Osteoblast (primary cell): ENCODE measurements at regions not wholly inside any gene's neighbourhood (a gene's known extent, or its start where the extent isn't known, plus 50 kb on each side); places are given as distances from the start of the nearest gene placed in this dataset.

Source experiments
- DNase-seq: peaks from one replicate; pipeline ENCODE4 v3.0.0; 2011; ENCODE audit warnings: low spot score, mixed read lengths; ENCODE audit not compliant: insufficient read length; ENCODE audit errors: missing footprints
- H2AFZ ChIP-seq: 2 replicates; pipeline ENCODE4 v1.6.0; 2011; ENCODE audit warnings: mild to moderate bottlenecking, low read length
- H3K27ac ChIP-seq: 2 replicates; pipeline ENCODE4 v1.5.1; 2011; ENCODE audit warnings: mild to moderate bottlenecking, low read depth, low read length, moderate library complexity
- H3K27me3 ChIP-seq: 2 replicates; pipeline ENCODE4 v1.6.0; 2012; ENCODE audit warnings: mild to moderate bottlenecking, control low read depth, inconsistent platforms, low read length, moderate library complexity; ENCODE audit not compliant: insufficient read depth
- H3K36me3 ChIP-seq: 2 replicates; pipeline ENCODE4 v1.5.1; 2011; ENCODE audit warnings: mild to moderate bottlenecking, low read length, control low read depth, moderate library complexity; ENCODE audit not compliant: insufficient read depth
- H3K4me1 ChIP-seq: 2 replicates; pipeline ENCODE4 v1.5.1; 2011; ENCODE audit warnings: mild to moderate bottlenecking, low read length, control low read depth, moderate library complexity; ENCODE audit not compliant: insufficient read depth
- H3K4me2 ChIP-seq: 2 replicates; pipeline ENCODE4 v1.6.0; 2011; ENCODE audit warnings: mild to moderate bottlenecking, low read length; ENCODE audit not compliant: insufficient read depth
- H3K4me3 ChIP-seq: fragments of 200-600 bp; sonication (generic); 3 replicates; pipeline ENCODE4 v1.5.1; 2012; ENCODE audit warnings: mild to moderate bottlenecking, low read length, inconsistent platforms; ENCODE audit not compliant: insufficient read depth
- H3K79me2 ChIP-seq: 2 replicates; pipeline ENCODE4 v1.6.0; 2012; ENCODE audit warnings: mild to moderate bottlenecking, low read length, control low read depth, inconsistent platforms; ENCODE audit not compliant: insufficient read depth
- H3K9me3 ChIP-seq: 2 replicates; pipeline ENCODE4 v1.5.1; 2011; ENCODE audit warnings: low read depth, low read length, control low read depth
- H4K20me1 ChIP-seq: 2 replicates; pipeline ENCODE4 v1.6.0; 2012; ENCODE audit warnings: mild to moderate bottlenecking, low read length, control low read depth; ENCODE audit not compliant: insufficient read depth
- CTCF ChIP-seq: IDR thresholded peaks from 2 replicates; pipeline ENCODE4 v1.5.1; 2011; ENCODE audit warnings: mild to moderate bottlenecking, low read depth, low read length, moderate library complexity; ENCODE audit errors: extremely low read depth

GRCh38 chr5:142439207-142439860 lies 114.5 kb upstream of the SPRY4 start:
- TF ChIP-seq CTCF, result no peak
- H2AFZ ChIP-seq, result no peak overlapping the region
- no peaks in the 10 kb centered on the region for H4K20me1 ChIP-seq
- H3K27ac ChIP-seq, result no peak overlapping the region
- H3K4me1 ChIP-seq, result peaks cover under 1% of the 10 kb centered on the region
- no peak overlapping the region for H3K4me3 ChIP-seq
- H3K79me2 ChIP-seq, result no peaks in the 10 kb centered on the region
- H3K36me3 ChIP-seq, result no peaks in the 10 kb centered on the region
- H3K9me3 ChIP-seq, result no peaks in the 10 kb centered on the region
- no peak for DNase-seq
- no peak overlapping the region for H3K4me2 ChIP-seq
- H3K27me3 ChIP-seq, result no peaks in the 10 kb centered on the region

- no peak for TF ChIP-seq CTCF
- H3K79me2 ChIP-seq, result no peaks in the 10 kb centered on the region
- H3K27me3 ChIP-seq, result no peaks in the 10 kb centered on the region
- H3K4me3 ChIP-seq, result no peak overlapping the region
- H3K36me3 ChIP-seq, result no peaks in the 10 kb centered on the region
- H3K9me3 ChIP-seq, result no peaks in the 10 kb centered on the region
- H3K4me1 ChIP-seq, result peaks cover 8% of the 10 kb centered on the region
- no peak overlapping the region for H3K27ac ChIP-seq
- no peak for DNase-seq
- H4K20me1 ChIP-seq, result no peaks in the 10 kb centered on the region
- no peak overlapping the region for H2AFZ ChIP-seq
- H3K4me2 ChIP-seq, result no peak overlapping the region
Observed at GRCh38 chr5:142438573-142438972, 113.8 kb upstream of the SPRY4 start.

GRCh38 chr5:142437563-142437962 lies 112.7 kb upstream of the SPRY4 start:
- no peak overlapping the region for H3K4me2 ChIP-seq
- no peaks in the 10 kb centered on the region for H3K9me3 ChIP-seq
- no peak for TF ChIP-seq CTCF
- H3K4me1 ChIP-seq, result peaks cover 11% of the 10 kb centered on the region
- no peak overlapping the region for H3K4me3 ChIP-seq
- no peaks in the 10 kb centered on the region for H4K20me1 ChIP-seq
- no peak overlapping the region for H3K27ac ChIP-seq
- H3K36me3 ChIP-seq, result no peaks in the 10 kb centered on the region
- DNase-seq, result no peak
- no peaks in the 10 kb centered on the region for H3K79me2 ChIP-seq
- H2AFZ ChIP-seq, result no peak overlapping the region
- no peaks in the 10 kb centered on the region for H3K27me3 ChIP-seq

GRCh38 chr5:142435410-142436115 lies 110.7 kb upstream of the SPRY4 start:
- no peak overlapping the region for H3K27ac ChIP-seq
- H3K27me3 ChIP-seq, result no peaks in the 10 kb centered on the region
- no peak overlapping the region for H3K4me2 ChIP-seq
- DNase-seq, result no peak
- no peaks in the 10 kb centered on the region for H4K20me1 ChIP-seq
- H3K4me1 ChIP-seq, result peaks cover 11% of the 10 kb centered on the region
- no peaks in the 10 kb centered on the region for H3K9me3 ChIP-seq
- H2AFZ ChIP-seq, result no peak overlapping the region
- TF ChIP-seq CTCF, result no peak
- H3K36me3 ChIP-seq, result no peaks in the 10 kb centered on the region
- H3K79me2 ChIP-seq, result no peaks in the 10 kb centered on the region
- H3K4me3 ChIP-seq, result no peak overlapping the region
